ENCODE measurements at regions not wholly inside any gene's neighbourhood (a gene's known extent, or its start where the extent isn't known, plus 50 kb on each side); places are given as distances from the start of the nearest gene placed in this dataset.
A peak's percentile ranks its signal among the peaks of the same experiment; 100 is the strongest.

DNA sequence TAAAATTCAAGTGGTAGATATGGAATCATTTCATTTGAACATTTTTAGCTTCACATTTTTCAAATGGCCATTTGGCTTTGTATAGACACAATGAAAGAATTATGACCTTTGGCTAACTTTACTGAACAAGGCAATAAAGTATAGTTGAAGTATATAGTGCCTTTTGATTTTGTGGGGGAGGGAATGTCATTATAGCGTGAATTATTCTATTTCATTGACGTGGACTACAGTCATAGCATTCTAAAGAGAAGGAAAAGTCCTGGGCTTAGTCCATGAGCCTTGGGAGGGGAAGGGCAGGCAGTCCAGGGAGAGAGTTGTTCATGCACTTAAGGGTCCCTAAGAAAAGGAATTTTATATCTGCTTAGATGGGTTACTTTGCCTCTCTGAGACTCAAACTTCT lies 181.4 kb upstream of the GPR26 start:
- DNase-seq (ENCODE audit: insufficient read length, low spot score) (no peak), FAIRE-seq (no peak)
- TF ChIP-seq POLR2A (IDR thresholded peaks at IDR 0.05; ENCODE audit: low read depth, low read length) (no peak), TAF1 (IDR thresholded peaks at IDR 0.05; ENCODE audit: low read depth, low read length) (no peak)

GRCh38 chr10:123485341-123485960 lies 180.7 kb upstream of the GPR26 start:
- no peak for DNase-seq (ENCODE audit: insufficient read length, low spot score)
- FAIRE-seq = peak; percentile 35
- TF ChIP-seq PAX5 (IDR thresholded peaks at IDR 0.05; ENCODE audit: insufficient read depth, low read length, severe bottlenecking) = no peak
- no peak for TF ChIP-seq POU2F2 (IDR thresholded peaks at IDR 0.05; ENCODE audit: low read depth, low read length)
- no peak for TF ChIP-seq SPI1 (IDR thresholded peaks at IDR 0.05; ENCODE audit: low read depth, low read length)
- no peak for TF ChIP-seq POLR2A (IDR thresholded peaks at IDR 0.05; ENCODE audit: low read depth, low read length)
- no peak for TF ChIP-seq POLR2AphosphoS5 (IDR thresholded peaks at IDR 0.05; ENCODE audit: low read depth, low read length)
- no peak for TF ChIP-seq TAF1 (IDR thresholded peaks at IDR 0.05; ENCODE audit: low read depth, low read length)

- FAIRE-seq (no peak), DNase-seq (ENCODE audit: insufficient read length, low spot score) (no peak)
- TF ChIP-seq POU2F2 (IDR thresholded peaks at IDR 0.05; ENCODE audit: low read depth, low read length) = no peak
- TF ChIP-seq POLR2AphosphoS5 (IDR thresholded peaks at IDR 0.05; ENCODE audit: low read depth, low read length) = no peak
- no peak for TF ChIP-seq TAF1 (IDR thresholded peaks at IDR 0.05; ENCODE audit: low read depth, low read length)
- TF ChIP-seq POLR2A (IDR thresholded peaks at IDR 0.05; ENCODE audit: low read depth, low read length) = no peak
- no peak for TF ChIP-seq PAX5 (IDR thresholded peaks at IDR 0.05; ENCODE audit: insufficient read depth, low read length, severe bottlenecking)
- no peak for TF ChIP-seq SPI1 (IDR thresholded peaks at IDR 0.05; ENCODE audit: low read depth, low read length)
Observed at GRCh38 chr10:123488436-123488835, 177.7 kb upstream of the GPR26 start.

DNA sequence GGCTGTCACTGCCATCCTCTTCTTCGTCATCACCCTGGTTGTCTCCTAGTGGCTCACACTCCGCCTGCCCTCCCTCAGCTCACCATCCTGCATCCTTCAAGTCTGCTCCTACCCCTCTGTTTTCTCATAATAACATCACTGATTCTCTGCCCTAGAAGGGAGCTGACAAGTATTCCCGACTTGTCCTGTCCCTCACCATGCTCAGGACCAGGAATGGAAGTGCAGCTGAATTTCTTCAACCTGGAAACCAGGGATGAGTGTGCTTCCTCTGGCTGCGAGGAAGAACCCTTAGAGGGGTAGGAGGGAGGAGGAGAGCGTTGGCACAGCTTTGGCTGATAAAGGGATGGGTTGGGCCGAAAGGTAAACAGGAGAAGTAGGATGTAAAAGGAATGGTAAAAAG lies 174.8 kb upstream of the GPR26 start:
- no peak for TF ChIP-seq PAX5 (IDR thresholded peaks at IDR 0.05; ENCODE audit: insufficient read depth, low read length, severe bottlenecking)
- TF ChIP-seq SPI1 (IDR thresholded peaks at IDR 0.05; ENCODE audit: low read depth, low read length) = no peak
- no peak for TF ChIP-seq POU2F2 (IDR thresholded peaks at IDR 0.05; ENCODE audit: low read depth, low read length)
- no peak for TF ChIP-seq POLR2AphosphoS5 (IDR thresholded peaks at IDR 0.05; ENCODE audit: low read depth, low read length)
- no peak for DNase-seq (ENCODE audit: insufficient read length, low spot score)
- no peak for FAIRE-seq

DNA sequence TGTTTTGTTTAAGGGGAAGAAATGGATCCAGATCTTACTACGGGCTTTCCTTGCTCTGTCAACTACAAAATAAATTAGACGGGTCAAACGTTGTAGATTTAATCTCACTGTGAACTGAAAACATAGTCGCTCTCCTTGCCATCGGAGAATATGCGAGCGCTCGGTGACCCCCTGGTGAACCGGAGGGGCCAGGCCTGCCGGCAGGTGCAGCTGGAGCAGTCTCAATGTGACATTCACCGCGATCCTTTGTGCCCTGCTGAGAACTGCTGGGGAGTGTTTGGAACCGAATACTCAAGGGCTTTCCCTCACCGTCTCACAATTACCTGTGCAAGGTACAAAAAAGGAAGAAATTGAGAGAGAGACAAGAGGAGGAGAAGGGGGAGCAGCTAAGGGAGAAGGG lies 174.1 kb upstream of the GPR26 start:
- DNase-seq (ENCODE audit: insufficient read length, low spot score) (no peak), FAIRE-seq (no peak)
- TF ChIP-seq SPI1 (IDR thresholded peaks at IDR 0.05; ENCODE audit: low read depth, low read length) = no peak
- TF ChIP-seq POLR2AphosphoS5 (IDR thresholded peaks at IDR 0.05; ENCODE audit: low read depth, low read length) = no peak
- TF ChIP-seq POLR2A (IDR thresholded peaks at IDR 0.05; ENCODE audit: low read depth, low read length) = no peak
- no peak for TF ChIP-seq TAF1 (IDR thresholded peaks at IDR 0.05; ENCODE audit: low read depth, low read length)
- no peak for TF ChIP-seq PAX5 (IDR thresholded peaks at IDR 0.05; ENCODE audit: insufficient read depth, low read length, severe bottlenecking)
- TF ChIP-seq POU2F2 (IDR thresholded peaks at IDR 0.05; ENCODE audit: low read depth, low read length) = no peak

DNA sequence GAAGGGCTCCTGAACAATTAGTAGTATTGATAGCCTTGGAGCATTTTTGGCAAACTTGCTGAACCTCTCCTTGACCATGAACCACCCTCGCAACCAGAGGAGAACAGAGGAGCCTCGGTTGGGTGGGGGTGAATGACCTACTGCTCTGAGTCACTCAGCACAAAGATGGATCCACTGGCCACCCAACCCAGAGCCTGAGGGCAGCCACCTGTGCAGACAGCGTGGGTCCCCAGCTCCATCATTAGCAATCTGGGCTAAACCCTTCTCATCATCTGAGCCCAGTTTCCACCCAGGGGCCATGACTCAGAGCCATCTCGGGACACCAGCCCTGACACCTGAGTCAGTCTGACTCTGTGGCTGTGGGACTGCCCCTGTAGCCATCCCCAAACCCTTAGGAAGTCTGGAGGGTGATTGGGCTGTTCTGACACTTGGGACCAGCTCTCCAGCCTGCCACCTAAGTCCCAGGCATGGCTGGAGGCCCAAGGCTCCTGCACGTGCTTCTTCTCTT lies 171.8 kb upstream of the GPR26 start:
- FAIRE-seq = no peak
- TF ChIP-seq PAX5 (IDR thresholded peaks at IDR 0.05; ENCODE audit: insufficient read depth, low read length, severe bottlenecking) (no peak), POLR2A (IDR thresholded peaks at IDR 0.05; ENCODE audit: low read depth, low read length) (no peak), POU2F2 (IDR thresholded peaks at IDR 0.05; ENCODE audit: low read depth, low read length) (no peak), TAF1 (IDR thresholded peaks at IDR 0.05; ENCODE audit: low read depth, low read length) (no peak), POLR2AphosphoS5 (IDR thresholded peaks at IDR 0.05; ENCODE audit: low read depth, low read length) (no peak), SPI1 (IDR thresholded peaks at IDR 0.05; ENCODE audit: low read depth, low read length) (no peak)

DNA sequence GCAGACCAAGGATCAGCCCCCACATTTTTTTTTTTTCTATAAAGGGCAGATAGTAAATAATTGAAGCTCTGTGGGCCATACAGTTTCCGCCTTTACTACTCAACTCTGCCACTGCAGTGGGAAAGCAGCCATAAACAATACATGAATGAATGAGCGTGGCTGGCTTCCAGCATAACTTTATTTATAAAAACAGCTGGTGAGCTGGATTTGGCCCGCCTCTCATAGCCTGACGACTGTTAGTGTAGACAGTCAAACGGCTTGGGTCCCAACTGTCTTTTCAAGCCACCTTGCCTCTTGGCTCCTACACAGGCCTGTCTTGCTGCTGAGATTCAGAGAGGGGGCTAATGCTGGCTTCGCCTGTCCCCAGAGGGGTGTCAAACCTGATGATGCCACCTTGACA lies 169.8 kb upstream of the GPR26 start:
- TF ChIP-seq POLR2A (IDR thresholded peaks at IDR 0.05; ENCODE audit: low read depth, low read length) (no peak), TAF1 (IDR thresholded peaks at IDR 0.05; ENCODE audit: low read depth, low read length) (no peak), PAX5 (IDR thresholded peaks at IDR 0.05; ENCODE audit: insufficient read depth, low read length, severe bottlenecking) (no peak), POU2F2 (IDR thresholded peaks at IDR 0.05; ENCODE audit: low read depth, low read length) (no peak), POLR2AphosphoS5 (IDR thresholded peaks at IDR 0.05; ENCODE audit: low read depth, low read length) (no peak), SPI1 (IDR thresholded peaks at IDR 0.05; ENCODE audit: low read depth, low read length) (no peak)
- FAIRE-seq = no peak

More for the DNA sequence above, 171.8 kb upstream of the GPR26 start:
- no peak for DNase-seq (ENCODE audit: insufficient read length, low spot score)

GRCh38 chr10:123496996-123497660 lies 169.0 kb upstream of the GPR26 start:
- DNase-seq (ENCODE audit: insufficient read length, low spot score) = no peak
- no peak for TF ChIP-seq SPI1 (IDR thresholded peaks at IDR 0.05; ENCODE audit: low read depth, low read length)
- TF ChIP-seq TAF1 (IDR thresholded peaks at IDR 0.05; ENCODE audit: low read depth, low read length) = no peak
- no peak for TF ChIP-seq POLR2A (IDR thresholded peaks at IDR 0.05; ENCODE audit: low read depth, low read length)
- no peak for TF ChIP-seq POU2F2 (IDR thresholded peaks at IDR 0.05; ENCODE audit: low read depth, low read length)
- no peak for TF ChIP-seq PAX5 (IDR thresholded peaks at IDR 0.05; ENCODE audit: insufficient read depth, low read length, severe bottlenecking)
- no peak for TF ChIP-seq POLR2AphosphoS5 (IDR thresholded peaks at IDR 0.05; ENCODE audit: low read depth, low read length)
- FAIRE-seq = peak; percentile 38

More for the DNA sequence above, 169.8 kb upstream of the GPR26 start:
- no peak for DNase-seq (ENCODE audit: insufficient read length, low spot score)

- FAIRE-seq = peak; percentile 9
- TF ChIP-seq PAX5 (IDR thresholded peaks at IDR 0.05; ENCODE audit: insufficient read depth, low read length, severe bottlenecking) (no peak), TAF1 (IDR thresholded peaks at IDR 0.05; ENCODE audit: low read depth, low read length) (no peak), SPI1 (IDR thresholded peaks at IDR 0.05; ENCODE audit: low read depth, low read length) (no peak), POLR2A (IDR thresholded peaks at IDR 0.05; ENCODE audit: low read depth, low read length) (no peak), POLR2AphosphoS5 (IDR thresholded peaks at IDR 0.05; ENCODE audit: low read depth, low read length) (no peak), POU2F2 (IDR thresholded peaks at IDR 0.05; ENCODE audit: low read depth, low read length) (no peak)
Observed at GRCh38 chr10:123500110-123500509, 166.0 kb upstream of the GPR26 start.

More at GRCh38 chr10:123500110-123500509, 166.0 kb upstream of the GPR26 start:
- DNase-seq (ENCODE audit: insufficient read length, low spot score) = no peak
